GM18507 (cell line): ENCODE measurements at regions not wholly inside any gene's neighbourhood (a gene's known extent, or its start where the extent isn't known, plus 50 kb on each side); places are given as distances from the start of the nearest gene placed in this dataset.
A peak's percentile ranks its signal among the peaks of the same experiment; 100 is the strongest.

Experiments used
- DNase-seq: peaks from one replicate; pipeline ENCODE4 v3.0.0; 2011; ENCODE audit warnings: low read depth; ENCODE audit not compliant: insufficient read length; ENCODE audit errors: extremely low spot score
- FAIRE-seq: peaks from 2 replicates; lab custom pipeline; 2011; peaks lifted over from hg19 to GRCh38; lab: Jason Lieb, UNC

- peak; percentile 78 for FAIRE-seq
- DNase-seq, result no peak
These were observed 402.8 kb downstream of the FGF9 start for GRCh38 chr13:22073718-22074117.

DNA sequence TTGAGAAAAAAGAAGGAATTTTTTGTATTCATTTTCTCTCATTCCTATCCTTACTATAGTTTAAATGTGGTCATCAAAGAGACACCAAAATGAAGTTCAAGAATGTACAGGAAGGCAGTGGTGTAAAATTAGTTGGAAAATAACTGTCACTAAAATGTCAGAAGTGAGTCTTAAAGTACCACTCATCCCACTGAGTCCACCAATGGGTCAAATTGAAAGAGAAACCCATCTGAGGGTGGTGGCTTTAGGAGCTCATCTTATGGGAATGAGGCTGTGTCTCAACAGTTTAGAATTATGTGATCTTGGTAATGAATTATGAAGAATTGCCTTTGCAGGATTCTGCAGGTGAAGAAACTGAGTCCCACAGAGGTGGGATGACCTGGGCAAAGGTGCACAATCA, 403.5 kb downstream of the FGF9 start:
- FAIRE-seq, result peak; percentile 35
- DNase-seq, result no peak

- no peak for DNase-seq
- peak; percentile 52 for FAIRE-seq
These were observed 405.8 kb downstream of the FGF9 start for GRCh38 chr13:22076658-22077057.

DNA sequence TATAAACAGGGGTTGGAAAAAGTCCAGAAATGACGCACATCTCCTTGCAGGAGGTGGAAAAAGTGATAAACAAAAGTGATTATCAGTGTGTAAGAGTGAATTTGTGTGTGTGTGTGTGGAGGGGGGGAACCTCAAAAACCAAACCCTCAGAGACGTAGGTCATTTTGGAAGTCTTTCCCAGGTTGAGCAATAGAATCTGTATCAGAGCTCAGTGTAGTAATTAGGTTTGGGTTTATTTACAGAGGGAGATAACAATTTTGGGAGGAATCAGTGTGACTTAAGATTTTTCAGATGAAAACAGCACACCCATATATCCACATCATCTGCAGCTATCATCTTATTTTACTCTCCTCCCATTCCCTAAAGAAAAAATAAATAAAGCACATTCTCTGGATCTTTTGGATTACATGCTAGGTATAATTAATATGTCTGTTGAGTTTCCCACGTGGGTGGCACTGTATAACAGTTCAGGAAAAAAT, 406.4 kb downstream of the FGF9 start:
- FAIRE-seq (no peak), DNase-seq (no peak)

GRCh38 chr13:22077764-22078163, 406.9 kb downstream of the FGF9 start:
- FAIRE-seq, result no peak

GRCh38 chr13:22079961-22080360, 409.1 kb downstream of the FGF9 start:
- FAIRE-seq, result no peak

More at GRCh38 chr13:22077764-22078163, 406.9 kb downstream of the FGF9 start:
- no peak for DNase-seq

GRCh38 chr13:22080832-22081231, 410.0 kb downstream of the FGF9 start:
- DNase-seq, result no peak
- FAIRE-seq, result no peak

More at GRCh38 chr13:22079961-22080360, 409.1 kb downstream of the FGF9 start:
- no peak for DNase-seq

DNA sequence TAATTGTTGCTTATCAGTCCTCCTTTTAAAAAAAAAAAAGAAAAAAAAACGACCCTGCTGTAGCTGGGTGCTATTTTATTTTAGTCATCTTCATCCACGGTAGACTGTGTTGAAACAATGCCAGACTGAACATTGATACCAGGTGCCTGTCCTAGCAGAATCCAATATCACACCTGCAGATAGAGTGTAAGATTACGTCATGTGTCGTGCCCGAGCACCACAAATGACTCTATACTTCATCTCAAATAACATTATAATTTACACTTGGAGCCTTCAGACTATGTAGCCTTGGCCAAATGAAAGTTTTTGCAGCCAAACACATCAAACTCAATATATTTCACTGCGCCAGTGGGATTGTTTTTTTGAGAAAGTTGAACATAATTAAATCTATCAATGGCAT, 410.6 kb downstream of the FGF9 start:
- FAIRE-seq, result no peak
- DNase-seq, result no peak

DNA sequence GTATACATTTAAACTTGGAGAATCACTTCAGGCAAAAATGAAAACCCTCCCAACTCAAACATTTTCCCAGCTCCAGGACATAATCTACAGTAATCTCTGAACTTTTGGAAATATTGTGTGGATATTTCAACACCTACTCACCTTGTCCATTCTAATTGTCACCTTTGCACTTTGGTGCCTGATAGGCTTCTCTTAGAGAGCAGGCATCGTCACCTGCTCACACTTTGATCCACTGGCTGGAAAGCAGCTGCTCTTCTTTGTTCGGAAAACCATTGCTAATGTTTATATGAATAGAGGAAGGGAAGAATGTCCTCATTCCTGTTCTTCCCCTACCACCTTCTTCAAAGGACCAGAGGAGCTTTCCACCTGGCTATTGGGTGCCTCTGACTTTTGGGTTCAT, 411.2 kb downstream of the FGF9 start:
- no peak for DNase-seq
- no peak for FAIRE-seq

- no peak for DNase-seq
These were observed 411.7 kb downstream of the FGF9 start for GRCh38 chr13:22082437-22083100.

GRCh38 chr13:22085001-22085400, 414.1 kb downstream of the FGF9 start:
- FAIRE-seq (no peak), DNase-seq (no peak)

More at GRCh38 chr13:22082437-22083100, 411.7 kb downstream of the FGF9 start:
- no peak for FAIRE-seq

DNA sequence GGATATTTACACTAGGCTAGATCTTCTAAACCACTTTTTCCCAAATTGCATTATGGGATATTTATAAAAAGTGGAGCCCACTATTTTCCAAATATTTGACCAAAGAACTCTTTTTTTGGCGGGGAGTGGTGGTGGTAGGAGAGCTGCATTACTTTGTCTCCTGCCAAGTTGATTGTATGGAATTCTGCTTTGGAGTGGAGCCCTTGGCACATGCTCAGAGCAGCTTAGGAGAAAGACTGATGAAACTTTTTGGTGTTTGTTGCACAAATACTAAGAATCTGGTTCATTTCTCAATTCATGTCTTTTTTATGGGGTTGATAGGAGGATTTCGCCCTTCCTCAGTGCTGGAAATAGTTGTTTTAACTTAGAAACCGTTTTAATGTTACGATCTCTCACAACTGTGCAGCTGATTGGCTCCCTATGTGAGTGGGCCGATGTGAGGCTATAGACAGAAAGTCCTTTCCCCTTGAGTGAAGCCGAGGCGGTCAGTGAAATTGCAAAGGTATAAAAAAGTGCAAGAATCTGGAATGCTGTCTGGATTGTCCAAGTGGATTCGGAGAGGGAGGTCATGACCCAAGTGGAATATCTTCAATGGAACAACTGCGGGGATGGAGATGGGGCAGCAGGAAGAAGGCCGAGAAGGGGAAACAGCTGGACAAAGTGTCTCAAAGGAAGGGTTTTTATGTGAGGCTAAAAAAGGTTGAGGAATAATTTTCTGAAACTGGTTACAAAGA, 415.9 kb downstream of the FGF9 start:
- FAIRE-seq, result no peak

GRCh38 chr13:22090106-22090505, 419.2 kb downstream of the FGF9 start:
- FAIRE-seq (no peak), DNase-seq (no peak)

More for the DNA sequence above, 415.9 kb downstream of the FGF9 start:
- no peak for DNase-seq

GRCh38 chr13:22091222-22091970, 420.5 kb downstream of the FGF9 start:
- DNase-seq (no peak), FAIRE-seq (no peak)

DNA sequence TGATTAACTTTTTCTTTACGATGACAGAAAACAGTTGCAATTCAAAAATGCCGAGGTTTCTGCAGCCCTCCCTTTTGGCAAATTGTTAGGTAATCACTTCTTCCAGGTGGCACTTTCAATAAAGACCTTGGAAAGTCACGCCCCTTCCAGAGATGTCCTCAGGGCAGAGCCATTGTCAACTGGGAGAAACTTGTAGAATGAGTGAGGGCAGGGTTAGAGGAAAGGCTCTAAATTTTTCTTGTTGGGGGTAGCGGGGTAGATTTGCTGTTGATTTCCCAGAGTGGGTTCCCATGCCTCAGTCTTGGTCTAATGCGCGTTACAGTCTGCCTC, 421.1 kb downstream of the FGF9 start:
- FAIRE-seq (no peak), DNase-seq (no peak)

GRCh38 chr13:22092791-22093560, 422.1 kb downstream of the FGF9 start:
- FAIRE-seq (no peak), DNase-seq (no peak)

- FAIRE-seq, result no peak
- DNase-seq, result no peak
These were observed 424.9 kb downstream of the FGF9 start for GRCh38 chr13:22095794-22096193.

DNA sequence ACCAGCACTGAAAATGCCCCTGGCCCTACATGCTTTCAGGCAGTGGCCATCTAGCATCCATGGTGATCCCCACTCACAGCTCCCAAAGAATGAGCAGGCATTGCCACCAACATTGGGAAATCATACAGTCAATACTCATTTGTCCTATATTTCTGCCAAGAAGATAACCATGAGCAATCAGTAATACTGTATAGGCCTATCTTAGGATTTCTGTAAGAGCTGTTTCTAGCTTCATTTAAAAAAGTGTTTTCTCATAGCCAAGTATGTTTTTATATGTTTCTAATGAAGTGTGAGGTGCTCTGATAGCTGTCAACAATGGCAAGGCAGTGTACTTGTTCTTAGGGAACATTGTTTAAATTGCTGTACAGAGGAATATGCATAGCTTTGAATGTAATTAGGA, 428.7 kb downstream of the FGF9 start:
- DNase-seq (no peak), FAIRE-seq (peak; percentile 9)

GRCh38 chr13:22102271-22102670, 431.4 kb downstream of the FGF9 start:
- DNase-seq (no peak), FAIRE-seq (no peak)
